ENCODE measurements at regions not wholly inside any gene's neighbourhood (a gene's known extent, or its start where the extent isn't known, plus 50 kb on each side); places are given as distances from the start of the nearest gene placed in this dataset.

DNA sequence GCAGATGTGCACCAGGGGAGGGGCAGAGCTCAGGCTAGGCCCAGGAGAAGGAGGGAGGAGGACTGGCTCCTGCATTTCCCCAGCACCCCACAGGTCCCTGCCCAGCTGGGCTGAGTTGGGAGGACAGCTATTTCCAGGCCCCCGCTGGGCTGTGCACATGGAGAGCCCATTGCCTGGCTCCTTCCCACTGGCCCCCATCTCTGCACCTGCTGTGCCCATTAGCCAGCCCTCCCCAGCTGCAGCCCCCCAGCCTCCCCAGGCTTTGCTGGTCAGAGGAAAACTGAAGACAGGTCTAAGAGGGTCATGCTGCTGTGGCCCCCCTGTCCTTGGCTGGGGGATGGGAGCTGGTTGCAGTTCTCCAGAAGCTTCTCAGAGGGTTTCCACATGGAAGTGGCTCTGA lies 81.8 kb upstream of the SHANK2 start:
- TF ChIP-seq, protein P1, sequence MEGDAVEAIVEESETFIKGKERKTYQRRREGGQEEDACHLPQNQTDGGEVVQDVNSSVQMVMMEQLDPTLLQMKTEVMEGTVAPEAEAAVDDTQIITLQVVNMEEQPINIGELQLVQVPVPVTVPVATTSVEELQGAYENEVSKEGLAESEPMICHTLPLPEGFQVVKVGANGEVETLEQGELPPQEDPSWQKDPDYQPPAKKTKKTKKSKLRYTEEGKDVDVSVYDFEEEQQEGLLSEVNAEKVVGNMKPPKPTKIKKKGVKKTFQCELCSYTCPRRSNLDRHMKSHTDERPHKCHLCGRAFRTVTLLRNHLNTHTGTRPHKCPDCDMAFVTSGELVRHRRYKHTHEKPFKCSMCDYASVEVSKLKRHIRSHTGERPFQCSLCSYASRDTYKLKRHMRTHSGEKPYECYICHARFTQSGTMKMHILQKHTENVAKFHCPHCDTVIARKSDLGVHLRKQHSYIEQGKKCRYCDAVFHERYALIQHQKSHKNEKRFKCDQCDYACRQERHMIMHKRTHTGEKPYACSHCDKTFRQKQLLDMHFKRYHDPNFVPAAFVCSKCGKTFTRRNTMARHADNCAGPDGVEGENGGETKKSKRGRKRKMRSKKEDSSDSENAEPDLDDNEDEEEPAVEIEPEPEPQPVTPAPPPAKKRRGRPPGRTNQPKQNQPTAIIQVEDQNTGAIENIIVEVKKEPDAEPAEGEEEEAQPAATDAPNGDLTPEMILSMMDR (IDR thresholded peaks at IDR 0.05 in 2 of 3, conservative IDR thresholded peaks at IDR 0.05 in 1 of 3; ENCODE audit: insufficient read depth in 2 of 3, low read depth in 1 of 3, low read length in 3 of 3): no peak
- no peak for TF ChIP-seq MXI1 (IDR thresholded peaks at IDR 0.05; ENCODE audit: low read depth, low read length)
- no peak for TF ChIP-seq CHD2 (IDR thresholded peaks at IDR 0.05; ENCODE audit: low read depth, low read length)
- no peak for TF ChIP-seq ZBTB5 (IDR thresholded peaks at IDR 0.05)
- TF ChIP-seq KDM4B (IDR thresholded peaks at IDR 0.05; ENCODE audit: borderline replicate concordance in 2 of 2, low read depth in 1 of 2): no peak
